NCI-H2227 (cell line): ENCODE measurements at regions not wholly inside any gene's neighbourhood (a gene's known extent, or its start where the extent isn't known, plus 50 kb on each side); places are given as distances from the start of the nearest gene placed in this dataset.
"Not testable (repeated sequence)": the region's sequence is repeated elsewhere in the genome, so short reads cannot be mapped to it uniquely, and the experiment has no call there.

Source experiments
- DNase-seq: peaks from one replicate; lab custom pipeline; 2025; ENCODE audit not compliant: unreplicated experiment; lab: John Stamatoyannopoulos, UW

- DNase-seq: no peak
These were observed 641.6 kb downstream of the ANKRD50 start for GRCh38 chr4:124070688-124071484.

GRCh38 chr4:124075276-124075675, 637.3 kb downstream of the ANKRD50 start:
- DNase-seq: not testable (repeated sequence)

GRCh38 chr4:124079174-124079780, 633.3 kb downstream of the ANKRD50 start:
- DNase-seq: no peak

- no peak for DNase-seq
These were observed 628.8 kb downstream of the ANKRD50 start for GRCh38 chr4:124083711-124084110.

- no peak for DNase-seq
These were observed 626.9 kb downstream of the ANKRD50 start for GRCh38 chr4:124085561-124086180.

- DNase-seq: no peak
These were observed 622.5 kb downstream of the ANKRD50 start for GRCh38 chr4:124090021-124090420.

- no peak for DNase-seq
These were observed 620.4 kb downstream of the ANKRD50 start for GRCh38 chr4:124092101-124092500.

- DNase-seq: no peak
These were observed 620.0 kb downstream of the ANKRD50 start for GRCh38 chr4:124092541-124092984.

- DNase-seq: no peak
These were observed 616.9 kb downstream of the ANKRD50 start for GRCh38 chr4:124095621-124096020.

- no peak for DNase-seq
These were observed 616.2 kb downstream of the ANKRD50 start for GRCh38 chr4:124096290-124096689.

GRCh38 chr4:124097447-124097846, 615.1 kb downstream of the ANKRD50 start:
- DNase-seq: no peak

GRCh38 chr4:124104101-124104500, 608.4 kb downstream of the ANKRD50 start:
- no peak for DNase-seq

GRCh38 chr4:124104628-124105027, 607.9 kb downstream of the ANKRD50 start:
- DNase-seq: no peak

GRCh38 chr4:124105212-124105611, 607.3 kb downstream of the ANKRD50 start:
- no peak for DNase-seq

GRCh38 chr4:124111411-124111810, 601.1 kb downstream of the ANKRD50 start:
- DNase-seq: no peak

GRCh38 chr4:124111922-124112321, 600.6 kb downstream of the ANKRD50 start:
- no peak for DNase-seq

GRCh38 chr4:124118061-124118460, 594.5 kb downstream of the ANKRD50 start:
- DNase-seq: no peak

GRCh38 chr4:124121461-124121971, 591.0 kb downstream of the ANKRD50 start:
- no peak for DNase-seq

GRCh38 chr4:124123181-124123580, 589.4 kb downstream of the ANKRD50 start:
- DNase-seq: no peak

- DNase-seq: no peak
These were observed 588.8 kb downstream of the ANKRD50 start for GRCh38 chr4:124123721-124124120.

GRCh38 chr4:124131324-124131723, 581.2 kb downstream of the ANKRD50 start:
- DNase-seq: not testable (repeated sequence)

GRCh38 chr4:124132161-124132560, 580.4 kb downstream of the ANKRD50 start:
- DNase-seq: no peak
